Adrenal gland (tissue), 5 donors: ENCODE measurements at regions not wholly inside any gene's neighbourhood (a gene's known extent, or its start where the extent isn't known, plus 50 kb on each side); places are given as distances from the start of the nearest gene placed in this dataset.

ENCODE experiments used
- CTCF ChIP-seq, 6 experiments: fragments of 450-650 bp in 4 of 6; fragments of 200-600 bp in 2 of 6; sonication (generic) in 1 of 6; IDR thresholded peaks; 1 replicate in 5 of 6; 2 replicates in 1 of 6; pipeline versions ENCODE4 v1.5.1 to v1.8.0; 2016 to 2021; ENCODE audit warnings: antibody characterized with exemption in 6 of 6, mild to moderate bottlenecking in 2 of 6, moderate library complexity in 1 of 6
- POLR2A ChIP-seq, 2 donors: fragments of 450-650 bp; IDR thresholded peaks; one replicate each; pipeline ENCODE4 v1.6.1; 2017; ENCODE audit warnings: antibody characterized with exemption in 2 of 2, mild to moderate bottlenecking in 2 of 2, moderate library complexity in 1 of 2
- donor health status: DM: no; HTN: no; CAD: no.

- no peak for TF ChIP-seq CTCF (IDR thresholded peaks at IDR 0.05)
- TF ChIP-seq POLR2A (IDR thresholded peaks at IDR 0.05) = no peak
Measured at GRCh38 chr4:108371282-108371681, 202.6 kb upstream of the LEF1 start.
